ENCODE measurements at regions not wholly inside any gene's neighbourhood (a gene's known extent, or its start where the extent isn't known, plus 50 kb on each side); places are given as distances from the start of the nearest gene placed in this dataset.

- no peak for DNase-seq (ENCODE audit: low read depth in 2 of 3, low spot score in 2 of 3)
Observed at GRCh38 chr7:131223151-131223550, 104.5 kb upstream of the MKLN1 start.

GRCh38 chr7:131224996-131225395 lies 102.7 kb upstream of the MKLN1 start:
- DNase-seq (ENCODE audit: low read depth in 2 of 3, low spot score in 2 of 3), result no peak

- peak in 1 of 3 donors; percentile 2 for DNase-seq (ENCODE audit: low read depth in 2 of 3, low spot score in 2 of 3)
Observed at GRCh38 chr7:131225619-131226513, 101.8 kb upstream of the MKLN1 start.

GRCh38 chr7:131226514-131226865 lies 101.2 kb upstream of the MKLN1 start:
- DNase-seq (ENCODE audit: low read depth in 2 of 3, low spot score in 2 of 3), result no peak

GRCh38 chr7:131231381-131232220 lies 96.1 kb upstream of the MKLN1 start:
- DNase-seq (ENCODE audit: low read depth in 2 of 3, low spot score in 2 of 3), result peak; percentile 34 to 94 (median 83)

- no peak for DNase-seq (ENCODE audit: low read depth in 2 of 3, low spot score in 2 of 3)
Observed at GRCh38 chr7:131232768-131233167, 94.9 kb upstream of the MKLN1 start.

- no peak for DNase-seq (ENCODE audit: low read depth in 2 of 3, low spot score in 2 of 3)
Observed at GRCh38 chr7:131233193-131233592, 94.5 kb upstream of the MKLN1 start.

GRCh38 chr7:131234719-131235488 lies 92.8 kb upstream of the MKLN1 start:
- DNase-seq (ENCODE audit: low read depth in 2 of 3, low spot score in 2 of 3), result no peak

GRCh38 chr7:131235489-131236317 lies 92.0 kb upstream of the MKLN1 start:
- peak; percentile 37 to 92 (median 85) for DNase-seq (ENCODE audit: low read depth in 2 of 3, low spot score in 2 of 3)

- no peak for DNase-seq (ENCODE audit: low read depth in 2 of 3, low spot score in 2 of 3)
Observed at GRCh38 chr7:131236318-131236672, 91.4 kb upstream of the MKLN1 start.

GRCh38 chr7:131238347-131238931 lies 89.2 kb upstream of the MKLN1 start:
- no peak for DNase-seq (ENCODE audit: low read depth in 2 of 3, low spot score in 2 of 3)

GRCh38 chr7:131241386-131241785 lies 86.3 kb upstream of the MKLN1 start:
- no peak for DNase-seq (ENCODE audit: low read depth in 2 of 3, low spot score in 2 of 3)

GRCh38 chr7:131242123-131242650 lies 85.5 kb upstream of the MKLN1 start:
- no peak for DNase-seq (ENCODE audit: low read depth in 2 of 3, low spot score in 2 of 3)

- DNase-seq (ENCODE audit: low read depth in 2 of 3, low spot score in 2 of 3), result no peak
Observed at GRCh38 chr7:131244259-131244852, 83.3 kb upstream of the MKLN1 start.

- DNase-seq (ENCODE audit: low read depth in 2 of 3, low spot score in 2 of 3), result no peak
Observed at GRCh38 chr7:131249003-131249402, 78.7 kb upstream of the MKLN1 start.

GRCh38 chr7:131249483-131249882 lies 78.2 kb upstream of the MKLN1 start:
- DNase-seq (ENCODE audit: low read depth in 2 of 3, low spot score in 2 of 3), result no peak

- no peak for DNase-seq (ENCODE audit: low read depth in 2 of 3, low spot score in 2 of 3)
Observed at GRCh38 chr7:131250331-131250730, 77.3 kb upstream of the MKLN1 start.

- DNase-seq (ENCODE audit: low read depth in 2 of 3, low spot score in 2 of 3), result no peak
Observed at GRCh38 chr7:131251371-131251770, 76.3 kb upstream of the MKLN1 start.

GRCh38 chr7:131252976-131253375 lies 74.7 kb upstream of the MKLN1 start:
- DNase-seq (ENCODE audit: low read depth in 2 of 3, low spot score in 2 of 3), result no peak
